SU-DHL-6 (cell line): ENCODE measurements at regions not wholly inside any gene's neighbourhood (a gene's known extent, or its start where the extent isn't known, plus 50 kb on each side); places are given as distances from the start of the nearest gene placed in this dataset.

Experiments
- EZH2phosphoT487 ChIP-seq: fragments of 200-600 bp; sonication (generic), shearing (Covaris generic); conservative IDR thresholded peaks from 2 replicates; pipeline ENCODE4 v1.6.1; 2018; ENCODE audit warnings: mild to moderate bottlenecking, antibody characterized with exemption, low read length, moderate library complexity, mixed read lengths
- TF ChIP-seq, protein P1 (sequence below): fragments of 200-600 bp; sonication (generic); IDR thresholded peaks from one replicate; pipeline ENCODE4 v1.5.1; 2017; ENCODE audit warnings: antibody characterized with exemption, mild to moderate bottlenecking, low read length, moderate library complexity; ENCODE audit not compliant: insufficient read depth, poor library complexity, severe bottlenecking

GRCh38 chr6:8192067-8192466 lies 89.7 kb upstream of the EEF1E1 start:
- TF ChIP-seq, protein P1, sequence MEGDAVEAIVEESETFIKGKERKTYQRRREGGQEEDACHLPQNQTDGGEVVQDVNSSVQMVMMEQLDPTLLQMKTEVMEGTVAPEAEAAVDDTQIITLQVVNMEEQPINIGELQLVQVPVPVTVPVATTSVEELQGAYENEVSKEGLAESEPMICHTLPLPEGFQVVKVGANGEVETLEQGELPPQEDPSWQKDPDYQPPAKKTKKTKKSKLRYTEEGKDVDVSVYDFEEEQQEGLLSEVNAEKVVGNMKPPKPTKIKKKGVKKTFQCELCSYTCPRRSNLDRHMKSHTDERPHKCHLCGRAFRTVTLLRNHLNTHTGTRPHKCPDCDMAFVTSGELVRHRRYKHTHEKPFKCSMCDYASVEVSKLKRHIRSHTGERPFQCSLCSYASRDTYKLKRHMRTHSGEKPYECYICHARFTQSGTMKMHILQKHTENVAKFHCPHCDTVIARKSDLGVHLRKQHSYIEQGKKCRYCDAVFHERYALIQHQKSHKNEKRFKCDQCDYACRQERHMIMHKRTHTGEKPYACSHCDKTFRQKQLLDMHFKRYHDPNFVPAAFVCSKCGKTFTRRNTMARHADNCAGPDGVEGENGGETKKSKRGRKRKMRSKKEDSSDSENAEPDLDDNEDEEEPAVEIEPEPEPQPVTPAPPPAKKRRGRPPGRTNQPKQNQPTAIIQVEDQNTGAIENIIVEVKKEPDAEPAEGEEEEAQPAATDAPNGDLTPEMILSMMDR: no peak
- no peak for TF ChIP-seq EZH2phosphoT487
